RWPE1 (cell line): ENCODE measurements at regions not wholly inside any gene's neighbourhood (a gene's known extent, or its start where the extent isn't known, plus 50 kb on each side); places are given as distances from the start of the nearest gene placed in this dataset.

ENCODE experiments used
- CTCF ChIA-PET: fragments of 350-600 bp; sonication (Branson Sonifier 250); formaldehyde crosslinking; extraction: SDS; loops from one replicate; lab custom pipeline; 2021; lab: Yijun Ruan, JAX
- POLR2A ChIA-PET: fragments of 400-600 bp; formaldehyde crosslinking; extraction: SDS; loops from one replicate; lab custom pipeline; 2020; ENCODE audit warnings: antibody characterized with exemption; ENCODE audit not compliant: low non-redundant PET; lab: Yijun Ruan, JAX
- DNase-seq: peaks from one replicate; pipeline ENCODE4 v3.0.0; 2012; ENCODE audit warnings: low spot score
- H3K27ac ChIP-seq: fragments of 450-650 bp; 2 replicates; pipeline ENCODE4 v1.5.1; 2017
- CTCF ChIP-seq: fragments of 450-650 bp; conservative IDR thresholded peaks from 2 replicates; pipeline ENCODE4 v1.5.1; 2017; ENCODE audit warnings: low read depth, mild to moderate bottlenecking

DNA sequence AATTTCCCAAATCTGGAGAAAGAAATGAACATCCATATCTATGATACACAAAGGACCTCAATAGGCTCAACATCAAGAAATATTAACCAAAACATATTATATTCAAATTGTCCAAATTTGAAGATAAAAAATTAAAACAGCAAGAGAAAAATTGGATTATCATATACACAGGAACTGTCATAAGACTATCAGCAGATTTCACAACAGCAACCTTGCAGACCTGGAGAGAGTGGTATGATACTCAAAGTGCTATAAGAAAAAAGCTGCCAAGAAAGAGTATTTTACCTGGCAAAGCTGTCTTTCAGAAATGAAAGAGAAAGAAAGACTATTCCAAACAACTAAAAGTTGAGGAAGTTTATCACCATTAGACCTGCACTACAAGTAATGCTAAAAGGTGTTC is 711.9 kb upstream of the RAB6C start:
- no peak overlapping the region for H3K27ac ChIP-seq
- CTCF ChIA-PET: no interaction called here
- no peak for DNase-seq
- POLR2A ChIA-PET: no interaction called here
- TF ChIP-seq CTCF: no peak

- POLR2A ChIA-PET: no interaction called here
- no peak overlapping the region for H3K27ac ChIP-seq
- CTCF ChIA-PET: no interaction called here
- no peak for TF ChIP-seq CTCF
- DNase-seq: no peak
Measured at GRCh38 chr2:129273266-129274037, 706.0 kb upstream of the RAB6C start.

- CTCF ChIA-PET: interaction anchor here (0.5 kb wide), 1 partner anchor 253 kb away, joined by 5 read pairs; no protein-coding TSS in a partner anchor
- no peak for TF ChIP-seq CTCF
- H3K27ac ChIP-seq: no peak overlapping the region
- POLR2A ChIA-PET: no interaction called here
- no peak for DNase-seq
Measured at GRCh38 chr2:129274038-129274415, 705.4 kb upstream of the RAB6C start.

- H3K27ac ChIP-seq: no peak overlapping the region
- no peak for DNase-seq
- no peak for TF ChIP-seq CTCF
- CTCF ChIA-PET: interaction anchor here (0.6 kb wide), 1 partner anchor 1892 kb away, joined by 7 read pairs; no protein-coding TSS in a partner anchor
- POLR2A ChIA-PET: no interaction called here
Measured at GRCh38 chr2:129274918-129275317, 704.5 kb upstream of the RAB6C start.

GRCh38 chr2:129275706-129276105 is 703.8 kb upstream of the RAB6C start:
- CTCF ChIA-PET: interaction anchor here (0.5 kb wide), 1 partner anchor 114 kb away, joined by 3 read pairs; no protein-coding TSS in a partner anchor
- no peak overlapping the region for H3K27ac ChIP-seq
- DNase-seq: no peak

GRCh38 chr2:129276978-129277584 is 702.4 kb upstream of the RAB6C start:
- no peak for TF ChIP-seq CTCF
- DNase-seq: peak; percentile 13
- POLR2A ChIA-PET: no interaction called here
- no peak overlapping the region for H3K27ac ChIP-seq
- CTCF ChIA-PET: no interaction called here

More at GRCh38 chr2:129275706-129276105, 703.8 kb upstream of the RAB6C start:
- POLR2A ChIA-PET: no interaction called here
- TF ChIP-seq CTCF: no peak
